Neuronal stem cell (in vitro differentiated cells): ENCODE measurements at regions not wholly inside any gene's neighbourhood (a gene's known extent, or its start where the extent isn't known, plus 50 kb on each side); places are given as distances from the start of the nearest gene placed in this dataset.

Experiments used
- DNase-seq: peaks from one replicate; pipeline ENCODE4 v3.0.0-alpha.2; 2013; ENCODE audit warnings: low spot score
- H2AFZ ChIP-seq: one replicate; pipeline ENCODE4 v1.6.1; 2013; ENCODE audit warnings: mild to moderate bottlenecking, low read length, inconsistent platforms
- H2AK5ac ChIP-seq: 2 replicates; pipeline ENCODE4 v1.6.1; 2013; ENCODE audit warnings: low read depth, mild to moderate bottlenecking, inconsistent platforms, low read length, moderate library complexity, mixed read lengths
- H2BK120ac ChIP-seq: 2 replicates; pipeline ENCODE4 v1.6.1; 2013; ENCODE audit warnings: low read depth, mild to moderate bottlenecking, inconsistent platforms, low read length, moderate library complexity, mixed read lengths
- H2BK12ac ChIP-seq: one replicate; pipeline ENCODE4 v1.6.1; 2013; ENCODE audit warnings: low read length, inconsistent platforms
- H2BK15ac ChIP-seq: 2 replicates; pipeline ENCODE4 v1.6.1; 2013; ENCODE audit warnings: mild to moderate bottlenecking, low read length, inconsistent platforms, mixed read lengths
- H2BK5ac ChIP-seq: one replicate; pipeline ENCODE4 v1.6.1; 2013; ENCODE audit warnings: inconsistent platforms, mild to moderate bottlenecking, low read length, moderate library complexity
- H3K14ac ChIP-seq: one replicate; pipeline ENCODE4 v1.6.1; 2013; ENCODE audit warnings: low read length, inconsistent platforms
- H3K18ac ChIP-seq: 2 replicates; pipeline ENCODE4 v1.6.1; 2013; ENCODE audit warnings: low read length, inconsistent platforms
- H3K23ac ChIP-seq: 2 replicates; pipeline ENCODE4 v1.6.1; 2013; ENCODE audit warnings: low read depth, mild to moderate bottlenecking, mixed read lengths, low read length, inconsistent platforms; ENCODE audit not compliant: poor library complexity
- H3K27ac ChIP-seq: replicated peaks from 3 replicates; pipeline ENCODE4 v1.5.1; 2013; ENCODE audit warnings: low read length, inconsistent platforms
- H3K27me3 ChIP-seq, 3 experiments: 2 replicates each; pipeline ENCODE4 v1.6.1; 2013; ENCODE audit warnings: low read length in 3 of 3, mild to moderate bottlenecking in 2 of 3, inconsistent platforms in 1 of 3, low read depth in 1 of 3, mixed read lengths in 1 of 3, moderate library complexity in 1 of 3; ENCODE audit not compliant: control insufficient read depth in 3 of 3, insufficient read depth in 3 of 3
- H3K36me3 ChIP-seq, 2 donors: replicated peaks in 1 of 2; 2 replicates each; pipeline ENCODE4 v1.6.1; 2013; ENCODE audit warnings: low read length in 2 of 2; ENCODE audit not compliant: control insufficient read depth in 2 of 2, insufficient read depth in 2 of 2
- H3K4ac ChIP-seq: 2 replicates; pipeline ENCODE4 v1.6.1; 2013; ENCODE audit warnings: inconsistent platforms, mild to moderate bottlenecking, low read length, moderate library complexity
- H3K4me1 ChIP-seq, 2 donors: 1 replicate in 1 of 2; 2 replicates in 1 of 2; pipeline ENCODE4 v1.6.1; 2013; ENCODE audit warnings: low read length in 2 of 2, low read depth in 1 of 2; ENCODE audit not compliant: control insufficient read depth in 2 of 2, insufficient read depth in 1 of 2
- H3K4me2 ChIP-seq: one replicate; pipeline ENCODE4 v1.6.1; 2013; ENCODE audit warnings: mild to moderate bottlenecking, low read length, inconsistent platforms; ENCODE audit not compliant: insufficient read depth, poor library complexity, severe bottlenecking
- H3K4me3 ChIP-seq, 2 donors: 2 replicates each; pipeline ENCODE4 v1.5.1; 2013; ENCODE audit warnings: low read length in 2 of 2, mild to moderate bottlenecking in 2 of 2, inconsistent platforms in 1 of 2, moderate library complexity in 1 of 2
- H3K79me1 ChIP-seq: one replicate; pipeline ENCODE4 v1.6.1; 2013; ENCODE audit warnings: low read depth, mild to moderate bottlenecking, inconsistent platforms, low read length, moderate library complexity
- H3K9ac ChIP-seq: one replicate; pipeline ENCODE4 v1.6.1; 2013; ENCODE audit warnings: mild to moderate bottlenecking, low read depth, low read length, inconsistent platforms; ENCODE audit not compliant: poor library complexity
- H3K9me3 ChIP-seq, 2 donors: replicated peaks in 1 of 2; 2 replicates each; pipeline versions ENCODE3 to v1.6.1; 2013; ENCODE audit warnings: low read length in 2 of 2, mild to moderate bottlenecking in 2 of 2, inconsistent platforms in 1 of 2, low read depth in 1 of 2, mixed read lengths in 1 of 2, moderate library complexity in 1 of 2; ENCODE audit not compliant: control insufficient read depth in 2 of 2, insufficient read depth in 1 of 2
- H4K8ac ChIP-seq: one replicate; pipeline ENCODE4 v1.6.1; 2013; ENCODE audit warnings: low read depth, mild to moderate bottlenecking, inconsistent platforms, low read length, moderate library complexity
- H4K91ac ChIP-seq: one replicate; pipeline ENCODE4 v1.6.1; 2013; ENCODE audit warnings: low read length, low read depth, mild to moderate bottlenecking, inconsistent platforms; ENCODE audit not compliant: poor library complexity
- WGBS, 2 donors: extraction: QIAGEN DNeasy Blood & Tissue Kit; methylation state at CpG; one replicate each; pipeline ENCODE4 v1.1.7; 2013; ENCODE audit warnings: missing lambda C conversion rate in 2 of 2, mixed read lengths in 1 of 2; ENCODE audit not compliant: insufficient read length in 2 of 2, insufficient replicate concordance in 1 of 2; ENCODE audit errors: extremely low coverage in 2 of 2; 5-methylcytosine and 5-hydroxymethylcytosine counted together

GRCh38 chr7:119219663-119220062 is 995.2 kb downstream of the ANKRD7 start:
- Histone ChIP-seq H3K4me3 (no peak overlapping the region), H2BK120ac (no peak overlapping the region), H2BK5ac (no peak overlapping the region), H3K14ac (no peak overlapping the region), H3K23ac (no peak overlapping the region), H2BK15ac (no peak overlapping the region), H2AFZ (no peak overlapping the region), H3K36me3 (no peaks in the 10 kb centered on the region), H4K91ac (no peak overlapping the region), H3K27me3 (no peaks in the 10 kb centered on the region), H3K18ac (no peak overlapping the region), H3K4ac (no peak overlapping the region), H3K4me2 (no peak overlapping the region), H2BK12ac (no peak overlapping the region), H2AK5ac (no peak overlapping the region), H3K9me3 (no peaks in the 10 kb centered on the region), H3K79me1 (no peaks in the 10 kb centered on the region), H3K27ac (no peak overlapping the region), H3K9ac (no peak overlapping the region), H3K4me1 (no peaks in the 10 kb centered on the region), H4K8ac (no peak overlapping the region)
- no peak for DNase-seq
- no CpG with 5 or more reads among the region's 3 CpGs for WGBS, 2 donors

- WGBS, 2 donors, result no CpG with 5 or more reads among the region's 2 CpGs
- Histone ChIP-seq H2BK12ac (no peak overlapping the region), H3K79me1 (no peaks in the 10 kb centered on the region), H3K4me1 (no peaks in the 10 kb centered on the region), H3K18ac (no peak overlapping the region), H4K91ac (no peak overlapping the region), H3K9ac (no peak overlapping the region), H2BK120ac (no peak overlapping the region), H3K4me3 (no peak overlapping the region), H2BK15ac (no peak overlapping the region), H3K4me2 (no peak overlapping the region), H3K23ac (no peak overlapping the region), H2AFZ (no peak overlapping the region), H3K14ac (no peak overlapping the region), H3K36me3 (no peaks in the 10 kb centered on the region), H2AK5ac (no peak overlapping the region), H4K8ac (no peak overlapping the region), H3K27ac (no peak overlapping the region), H3K27me3 (no peaks in the 10 kb centered on the region), H3K9me3 (no peaks in the 10 kb centered on the region), H2BK5ac (no peak overlapping the region), H3K4ac (no peak overlapping the region)
- no peak for DNase-seq
Measured at GRCh38 chr7:119223930-119224329, 999.4 kb downstream of the ANKRD7 start.

- H3K4ac ChIP-seq, result no peak overlapping the region
- H2AFZ ChIP-seq, result no peak overlapping the region
- H3K27ac ChIP-seq, result no peak overlapping the region
- H3K23ac ChIP-seq, result no peak overlapping the region
- no peak overlapping the region for H3K4me3 ChIP-seq
- H3K36me3 ChIP-seq, result no peaks in the 10 kb centered on the region
- no peaks in the 10 kb centered on the region for H3K9me3 ChIP-seq
- no peak overlapping the region for H2BK5ac ChIP-seq
- no peaks in the 10 kb centered on the region for H3K27me3 ChIP-seq
- no peak overlapping the region for H2AK5ac ChIP-seq
- no CpG with 5 or more reads among the region's 1 CpG for WGBS, 2 donors
- DNase-seq, result no peak
- H3K18ac ChIP-seq, result no peak overlapping the region
- no peak overlapping the region for H2BK12ac ChIP-seq
- H3K4me1 ChIP-seq, result no peaks in the 10 kb centered on the region
- no peak overlapping the region for H4K8ac ChIP-seq
- no peak overlapping the region for H2BK120ac ChIP-seq
- H4K91ac ChIP-seq, result no peak overlapping the region
- H3K79me1 ChIP-seq, result no peaks in the 10 kb centered on the region
- H3K4me2 ChIP-seq, result no peak overlapping the region
- no peak overlapping the region for H2BK15ac ChIP-seq
- no peak overlapping the region for H3K14ac ChIP-seq
- no peak overlapping the region for H3K9ac ChIP-seq
Measured at GRCh38 chr7:119228482-119228881, 1004.0 kb downstream of the ANKRD7 start.

GRCh38 chr7:119232091-119232490 is 1007.6 kb downstream of the ANKRD7 start:
- H3K23ac ChIP-seq, result no peak overlapping the region
- H3K36me3 ChIP-seq, result no peaks in the 10 kb centered on the region
- H3K14ac ChIP-seq, result no peak overlapping the region
- H4K91ac ChIP-seq, result no peak overlapping the region
- no peaks in the 10 kb centered on the region for H3K4me1 ChIP-seq
- H3K9me3 ChIP-seq, result no peaks in the 10 kb centered on the region
- H2BK120ac ChIP-seq, result no peak overlapping the region
- H2BK5ac ChIP-seq, result no peak overlapping the region
- no peak overlapping the region for H3K18ac ChIP-seq
- no peak overlapping the region for H2BK15ac ChIP-seq
- no peak overlapping the region for H3K9ac ChIP-seq
- H3K27me3 ChIP-seq, result no peaks in the 10 kb centered on the region
- no peak overlapping the region for H2AFZ ChIP-seq
- H3K4me2 ChIP-seq, result no peak overlapping the region
- no peak overlapping the region for H3K27ac ChIP-seq
- WGBS, 2 donors, result no CpG with 5 or more reads among the region's 2 CpGs
- H2BK12ac ChIP-seq, result no peak overlapping the region
- no peak overlapping the region for H3K4me3 ChIP-seq
- H3K79me1 ChIP-seq, result no peaks in the 10 kb centered on the region
- no peak for DNase-seq
- no peak overlapping the region for H2AK5ac ChIP-seq
- H3K4ac ChIP-seq, result no peak overlapping the region
- no peak overlapping the region for H4K8ac ChIP-seq
